Temporal lobe (tissue), 1 donor: ENCODE measurements at regions not wholly inside any gene's neighbourhood (a gene's known extent, or its start where the extent isn't known, plus 50 kb on each side); places are given as distances from the start of the nearest gene placed in this dataset. TPM values are rescaled to one million over a fixed set of nuclear protein-coding genes. Genes with fewer than 3 reads are reported as not detected.

Source experiments
- small RNA-seq: library from RNA; depleted of rRNA; stranded (forward); fragments of <200 nt; gene quantifications from one replicate; pipeline ENCODE3, GENCODE V24; 2014; ENCODE audit warnings: low replicate concordance

Small RNAs in the stretch of these regions (small RNA-seq; reads per million reads assigned to genes)
- gene RF00263 (not detected), gene RF00411 (0.11 reads per million), gene RF00440 (not detected), gene RF02271 (not detected), gene RPL18AP17 (not detected)
